ENCODE measurements at regions not wholly inside any gene's neighbourhood (a gene's known extent, or its start where the extent isn't known, plus 50 kb on each side); places are given as distances from the start of the nearest gene placed in this dataset.

GRCh38 chr18:66764230-66764629 is 160.3 kb upstream of the CDH19 start:
- TF ChIP-seq, protein P1, sequence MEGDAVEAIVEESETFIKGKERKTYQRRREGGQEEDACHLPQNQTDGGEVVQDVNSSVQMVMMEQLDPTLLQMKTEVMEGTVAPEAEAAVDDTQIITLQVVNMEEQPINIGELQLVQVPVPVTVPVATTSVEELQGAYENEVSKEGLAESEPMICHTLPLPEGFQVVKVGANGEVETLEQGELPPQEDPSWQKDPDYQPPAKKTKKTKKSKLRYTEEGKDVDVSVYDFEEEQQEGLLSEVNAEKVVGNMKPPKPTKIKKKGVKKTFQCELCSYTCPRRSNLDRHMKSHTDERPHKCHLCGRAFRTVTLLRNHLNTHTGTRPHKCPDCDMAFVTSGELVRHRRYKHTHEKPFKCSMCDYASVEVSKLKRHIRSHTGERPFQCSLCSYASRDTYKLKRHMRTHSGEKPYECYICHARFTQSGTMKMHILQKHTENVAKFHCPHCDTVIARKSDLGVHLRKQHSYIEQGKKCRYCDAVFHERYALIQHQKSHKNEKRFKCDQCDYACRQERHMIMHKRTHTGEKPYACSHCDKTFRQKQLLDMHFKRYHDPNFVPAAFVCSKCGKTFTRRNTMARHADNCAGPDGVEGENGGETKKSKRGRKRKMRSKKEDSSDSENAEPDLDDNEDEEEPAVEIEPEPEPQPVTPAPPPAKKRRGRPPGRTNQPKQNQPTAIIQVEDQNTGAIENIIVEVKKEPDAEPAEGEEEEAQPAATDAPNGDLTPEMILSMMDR (conservative IDR thresholded peaks at IDR 0.05; ENCODE audit: low read depth, low read length): no peak
- H3K4me3 ChIP-seq (ENCODE audit: low read length): no peak overlapping the region
- no peak for DNase-seq (ENCODE audit: low read depth)

GRCh38 chr18:66761166-66761565 is 157.3 kb upstream of the CDH19 start:
- no peak overlapping the region for H3K4me3 ChIP-seq (ENCODE audit: low read length)
- DNase-seq (ENCODE audit: low read depth): no peak
- TF ChIP-seq, protein P1 (conservative IDR thresholded peaks at IDR 0.05; ENCODE audit: low read depth, low read length): no peak

GRCh38 chr18:66760559-66760958 is 156.7 kb upstream of the CDH19 start:
- DNase-seq (ENCODE audit: low read depth): no peak
- TF ChIP-seq, protein P1 (conservative IDR thresholded peaks at IDR 0.05; ENCODE audit: low read depth, low read length): no peak
- no peak overlapping the region for H3K4me3 ChIP-seq (ENCODE audit: low read length)

GRCh38 chr18:66759050-66759828 is 155.3 kb upstream of the CDH19 start:
- H3K4me3 ChIP-seq (ENCODE audit: low read length): no peak overlapping the region
- TF ChIP-seq, protein P1 (conservative IDR thresholded peaks at IDR 0.05; ENCODE audit: low read depth, low read length): no peak
- DNase-seq (ENCODE audit: low read depth): no peak

DNA sequence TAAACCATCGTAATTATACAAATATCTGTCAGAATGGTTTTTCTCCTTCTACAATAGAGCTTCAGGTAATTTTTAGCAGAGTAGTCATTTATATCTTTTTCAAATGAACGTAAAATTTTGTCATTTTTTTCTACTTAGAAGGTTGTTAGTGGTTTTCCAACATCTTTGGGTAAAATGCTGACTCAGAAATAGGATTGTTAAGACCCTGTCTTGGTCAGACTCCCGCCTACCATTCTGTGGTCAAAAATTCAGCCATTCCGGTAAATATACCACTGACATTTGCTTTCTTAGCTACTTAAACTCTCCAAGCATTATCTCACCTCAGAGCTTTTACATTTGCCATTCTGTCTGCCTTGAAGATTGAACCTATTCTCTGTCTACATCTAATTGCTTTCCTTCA is 154.1 kb upstream of the CDH19 start:
- TF ChIP-seq, protein P1 (conservative IDR thresholded peaks at IDR 0.05; ENCODE audit: low read depth, low read length): no peak
- no peak for DNase-seq (ENCODE audit: low read depth)
- no peak overlapping the region for H3K4me3 ChIP-seq (ENCODE audit: low read length)

DNA sequence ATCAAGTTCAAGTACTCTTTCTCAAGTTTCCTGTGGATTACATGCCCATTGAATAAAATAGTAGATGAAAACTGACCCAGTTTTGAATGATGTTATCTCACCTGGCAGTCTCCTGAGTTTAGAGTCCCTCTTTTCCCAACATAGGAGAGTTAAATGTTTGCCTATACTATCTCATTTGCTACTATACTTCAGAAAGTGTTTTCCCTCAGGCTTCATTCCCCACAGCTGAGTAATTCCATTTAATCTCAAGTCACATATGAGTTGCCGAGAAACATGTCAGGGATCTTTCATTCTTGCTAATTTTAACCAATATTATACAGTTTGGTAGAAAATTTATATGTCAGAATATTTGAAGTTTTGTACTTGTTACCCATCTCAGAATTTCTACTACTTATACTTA is 150.4 kb upstream of the CDH19 start:
- no peak overlapping the region for H3K4me3 ChIP-seq (ENCODE audit: low read length)
- TF ChIP-seq, protein P1 (conservative IDR thresholded peaks at IDR 0.05; ENCODE audit: low read depth, low read length): no peak
- DNase-seq (ENCODE audit: low read depth): no peak

DNA sequence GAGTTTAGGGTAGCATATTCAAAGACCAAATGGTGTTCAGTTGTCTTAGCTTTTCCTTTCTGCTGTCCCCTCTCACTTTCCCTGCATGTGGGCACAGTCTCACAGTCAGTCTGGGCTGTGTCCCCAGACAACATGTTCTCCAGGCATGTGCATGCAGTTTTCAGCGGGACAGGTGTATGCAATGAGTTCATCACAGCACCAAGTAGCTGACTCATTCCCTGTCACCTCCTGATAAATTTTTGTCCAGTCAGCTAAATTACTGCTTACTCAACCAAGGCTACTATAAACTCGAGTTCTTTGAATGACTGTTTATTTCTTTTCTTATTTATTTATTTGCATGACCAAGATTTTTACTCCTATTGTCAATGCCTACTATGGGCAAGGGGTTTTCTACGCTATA is 148.8 kb upstream of the CDH19 start:
- no peak overlapping the region for H3K4me3 ChIP-seq (ENCODE audit: low read length)
- TF ChIP-seq, protein P1 (conservative IDR thresholded peaks at IDR 0.05; ENCODE audit: low read depth, low read length): no peak
- DNase-seq (ENCODE audit: low read depth): no peak
